ENCODE measurements at regions not wholly inside any gene's neighbourhood (a gene's known extent, or its start where the extent isn't known, plus 50 kb on each side); places are given as distances from the start of the nearest gene placed in this dataset.

- H4K20me1 ChIP-seq (replicated peaks; ENCODE audit: control insufficient read depth, extremely low read depth, insufficient read depth, low read length): no peaks in the 10 kb centered on the region
- H3K9ac ChIP-seq (replicated peaks; ENCODE audit: extremely low read depth, insufficient read depth, low read length): no peak overlapping the region
- BruUV-seq (replicated peaks): no TSS peak
- no peak overlapping the region for H2AFZ ChIP-seq (ENCODE audit: low read depth, low read length)
- dilution Hi-C loops (cut with MboI; ENCODE audit: extremely low pct_ligation_motif_present, low sequenced_read_pairs) (no loop called here), intact Hi-C loops (cut with micrococcal nuclease) (no loop called here)
- FAIRE-seq (no peak), DNase-seq (ENCODE audit: low read depth, low spot score) (no peak)
- POLR2A ChIA-PET: no interaction called here
- no peak overlapping the region for H3K4me3 ChIP-seq (replicated peaks in 1 of 3; ENCODE audit: insufficient read depth in 1 of 3, low read depth in 1 of 3, low read length in 3 of 3)
- H3K9me3 ChIP-seq (replicated peaks; ENCODE audit: control insufficient read depth, insufficient read depth, low read length): no peaks in the 10 kb centered on the region
- CTCF ChIA-PET: no interaction called here
- no peak overlapping the region for H3K27ac ChIP-seq (ENCODE audit: insufficient read depth, low read depth, low read length)
- TF ChIP-seq EZH2 (IDR thresholded peaks at IDR 0.05; ENCODE audit: borderline replicate concordance, low read depth, low read length, severe bottlenecking) (no peak), JUN (IDR thresholded peaks at IDR 0.05; ENCODE audit: borderline replicate concordance, insufficient read depth, insufficient read length, low read depth) (no peak), CTCF (IDR thresholded peaks at IDR 0.05; ENCODE audit: extremely low read depth in 1 of 2, insufficient read depth in 1 of 2, low read depth in 1 of 2, low read length in 2 of 2) (no peak), FOS (IDR thresholded peaks at IDR 0.05; ENCODE audit: borderline replicate concordance, insufficient read depth, low read length) (no peak), GATA2 (IDR thresholded peaks at IDR 0.05; ENCODE audit: insufficient read depth, insufficient read length, low read depth, low read length) (no peak), POLR2AphosphoS5 (IDR thresholded peaks at IDR 0.05; ENCODE audit: insufficient read depth, low read depth, low read length) (no peak), POLR2A (IDR thresholded peaks at IDR 0.05; ENCODE audit: low read depth, low read length) (no peak), MYC (IDR thresholded peaks at IDR 0.05; ENCODE audit: low read depth, low read length) (no peak), MAX (IDR thresholded peaks at IDR 0.05; ENCODE audit: insufficient read depth, insufficient read length) (no peak)
- no peaks in the 10 kb centered on the region for H3K79me2 ChIP-seq (ENCODE audit: control insufficient read depth, insufficient read depth, low read length)
- peaks cover 0 to 2% of the 10 kb centered on the region in 2 experiments for H3K27me3 ChIP-seq (ENCODE audit: control insufficient read depth in 2 of 2, insufficient read depth in 2 of 2, low read length in 2 of 2)
- no peak overlapping the region for H3K4me2 ChIP-seq (ENCODE audit: insufficient read depth, low read length)
- H3K9me1 ChIP-seq (replicated peaks; ENCODE audit: control insufficient read depth, extremely low read depth, insufficient read depth, low read length): no peaks in the 10 kb centered on the region
- no peaks in the 10 kb centered on the region for H3K4me1 ChIP-seq (ENCODE audit: control insufficient read depth, extremely low read depth, insufficient read depth, low read length)
- no peaks in the 10 kb centered on the region for H3K36me3 ChIP-seq (ENCODE audit: control insufficient read depth in 2 of 2, extremely low read depth in 1 of 2, insufficient read depth in 2 of 2, low read length in 2 of 2)
Measured at GRCh38 chr12:46893434-46893833, 67.6 kb upstream of the SLC38A4 start.

Data from endothelial cell of umbilical vein (primary cell).